ENCODE measurements at regions not wholly inside any gene's neighbourhood (a gene's known extent, or its start where the extent isn't known, plus 50 kb on each side); places are given as distances from the start of the nearest gene placed in this dataset.

DNA sequence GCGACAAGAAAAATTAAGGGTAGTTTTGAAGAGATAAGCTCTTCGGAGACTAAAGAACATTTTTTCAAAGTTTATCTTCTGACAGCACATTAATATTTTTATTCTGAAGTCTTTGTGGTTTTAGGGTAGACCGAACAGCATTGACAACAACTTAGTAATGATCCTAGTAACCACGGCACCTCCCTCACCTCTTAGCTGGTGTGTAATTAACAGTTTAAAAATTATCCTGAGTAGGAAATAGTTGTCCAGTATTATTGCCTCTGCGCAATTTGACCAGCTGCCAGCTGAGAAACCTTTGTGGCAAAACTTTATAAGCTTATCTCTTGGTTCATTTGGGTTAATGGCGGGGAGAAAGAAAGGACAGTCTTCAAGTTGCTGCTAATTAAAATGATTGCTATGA lies 213.6 kb downstream of the CBLL2 start:
- TF ChIP-seq, protein P1, sequence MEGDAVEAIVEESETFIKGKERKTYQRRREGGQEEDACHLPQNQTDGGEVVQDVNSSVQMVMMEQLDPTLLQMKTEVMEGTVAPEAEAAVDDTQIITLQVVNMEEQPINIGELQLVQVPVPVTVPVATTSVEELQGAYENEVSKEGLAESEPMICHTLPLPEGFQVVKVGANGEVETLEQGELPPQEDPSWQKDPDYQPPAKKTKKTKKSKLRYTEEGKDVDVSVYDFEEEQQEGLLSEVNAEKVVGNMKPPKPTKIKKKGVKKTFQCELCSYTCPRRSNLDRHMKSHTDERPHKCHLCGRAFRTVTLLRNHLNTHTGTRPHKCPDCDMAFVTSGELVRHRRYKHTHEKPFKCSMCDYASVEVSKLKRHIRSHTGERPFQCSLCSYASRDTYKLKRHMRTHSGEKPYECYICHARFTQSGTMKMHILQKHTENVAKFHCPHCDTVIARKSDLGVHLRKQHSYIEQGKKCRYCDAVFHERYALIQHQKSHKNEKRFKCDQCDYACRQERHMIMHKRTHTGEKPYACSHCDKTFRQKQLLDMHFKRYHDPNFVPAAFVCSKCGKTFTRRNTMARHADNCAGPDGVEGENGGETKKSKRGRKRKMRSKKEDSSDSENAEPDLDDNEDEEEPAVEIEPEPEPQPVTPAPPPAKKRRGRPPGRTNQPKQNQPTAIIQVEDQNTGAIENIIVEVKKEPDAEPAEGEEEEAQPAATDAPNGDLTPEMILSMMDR (IDR thresholded peaks at IDR 0.05; ENCODE audit: control insufficient read depth, insufficient read depth, low read depth, low read length, missing control alignments), result no peak
- H3K4me3 ChIP-seq (ENCODE audit: control insufficient read depth, low read depth, low read length), result no peak overlapping the region
- DNase-seq (ENCODE audit: low read depth), result no peak

DNA sequence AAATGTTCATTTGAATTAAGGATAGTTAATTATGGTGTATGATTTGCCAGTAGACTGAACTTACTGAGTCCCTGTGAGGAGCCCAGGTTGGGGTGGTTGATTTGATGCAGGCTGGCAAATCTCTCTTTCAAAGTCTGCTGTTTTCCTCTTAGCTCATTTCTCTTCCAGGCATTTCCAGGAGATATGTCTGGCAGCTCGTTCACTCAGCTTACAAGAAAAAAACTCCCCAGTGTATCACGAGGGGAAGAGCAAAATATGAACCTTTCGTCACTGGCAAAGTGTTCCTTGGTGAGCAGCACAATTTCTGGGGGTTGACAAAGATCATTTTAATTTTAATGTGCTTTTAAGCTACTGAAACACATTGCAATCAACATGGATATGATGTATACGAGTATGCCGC lies 244.2 kb downstream of the CBLL2 start:
- no peak for DNase-seq (ENCODE audit: low read depth)
- TF ChIP-seq, protein P1 (IDR thresholded peaks at IDR 0.05; ENCODE audit: control insufficient read depth, insufficient read depth, low read depth, low read length, missing control alignments), result no peak
- H3K4me3 ChIP-seq (ENCODE audit: control insufficient read depth, low read depth, low read length), result no peak overlapping the region

DNA sequence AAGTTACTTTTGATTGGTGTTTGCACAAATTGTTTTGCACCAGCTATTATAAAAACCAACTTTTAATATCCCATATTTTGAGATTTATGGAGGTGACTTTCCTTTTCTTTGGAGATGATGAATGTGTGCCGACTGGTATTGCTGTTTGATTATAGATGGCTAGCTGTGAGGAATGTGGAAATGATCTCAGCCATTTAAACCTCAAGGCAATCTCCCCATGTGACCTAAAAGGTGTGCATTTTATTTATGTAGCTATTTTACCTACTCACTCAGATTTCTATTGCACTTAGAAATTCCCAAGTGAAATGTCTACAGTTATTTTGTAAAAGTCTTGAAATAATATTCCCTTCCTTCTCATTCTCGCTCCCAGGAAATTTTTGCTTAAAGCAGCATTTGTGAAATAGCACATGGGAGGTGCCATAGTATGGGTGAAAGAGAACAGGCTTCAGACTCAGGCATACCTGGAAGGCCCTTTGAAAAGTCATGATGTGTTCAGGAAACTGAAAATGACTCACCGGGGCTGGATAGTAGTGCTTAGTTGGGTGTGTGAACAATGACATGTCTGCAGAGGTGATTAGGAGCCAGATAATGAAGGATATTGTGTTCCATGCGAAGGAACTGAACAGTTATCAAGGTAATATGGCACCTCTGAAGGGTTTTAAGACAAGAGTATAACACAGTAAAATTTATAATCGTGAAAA lies 247.6 kb downstream of the CBLL2 start:
- no peak for DNase-seq (ENCODE audit: low read depth)
- TF ChIP-seq, protein P1 (IDR thresholded peaks at IDR 0.05; ENCODE audit: control insufficient read depth, insufficient read depth, low read depth, low read length, missing control alignments), result no peak
- no peak overlapping the region for H3K4me3 ChIP-seq (ENCODE audit: control insufficient read depth, low read depth, low read length)

DNA sequence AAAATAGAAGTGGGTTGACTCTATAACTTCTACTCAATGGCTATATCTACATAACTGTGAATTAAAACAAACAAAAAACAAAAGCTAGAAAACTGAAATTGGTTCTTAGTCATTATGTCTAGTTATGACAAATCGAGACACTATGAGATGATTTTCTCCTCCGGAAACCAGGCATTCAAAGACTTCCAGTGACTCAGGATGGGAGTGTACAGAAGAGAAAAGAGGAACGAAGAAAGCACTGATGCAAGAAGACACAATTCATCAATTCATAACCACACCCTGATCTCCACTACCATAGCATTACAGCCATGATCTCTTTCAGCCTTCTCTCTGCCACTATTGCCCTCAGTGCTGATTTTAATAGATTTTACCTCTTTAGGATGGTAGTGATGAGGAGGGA lies 253.6 kb downstream of the CBLL2 start:
- no peak overlapping the region for H3K4me3 ChIP-seq (ENCODE audit: control insufficient read depth, low read depth, low read length)
- DNase-seq (ENCODE audit: low read depth), result no peak
- TF ChIP-seq, protein P1 (IDR thresholded peaks at IDR 0.05; ENCODE audit: control insufficient read depth, insufficient read depth, low read depth, low read length, missing control alignments), result no peak

DNA sequence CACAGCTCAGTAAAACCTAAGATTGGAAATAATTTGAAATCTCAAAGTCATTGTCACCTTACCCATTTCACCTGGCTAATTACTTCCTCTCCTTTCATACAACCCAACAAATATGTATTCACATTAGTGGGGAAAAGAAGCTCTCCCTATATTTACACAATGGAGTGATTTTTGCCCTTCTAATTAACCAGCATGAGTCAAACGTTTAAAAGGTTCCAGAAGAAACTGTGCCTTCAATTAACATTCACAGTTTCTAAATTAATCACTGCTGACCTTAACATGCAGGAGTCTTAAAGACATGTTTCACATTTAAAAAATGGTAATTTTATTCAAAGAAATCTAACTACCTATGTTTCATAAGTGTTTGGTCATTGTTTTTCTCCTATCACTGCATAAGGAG lies 254.6 kb downstream of the CBLL2 start:
- no peak for DNase-seq (ENCODE audit: low read depth)
- no peak overlapping the region for H3K4me3 ChIP-seq (ENCODE audit: control insufficient read depth, low read depth, low read length)

DNA sequence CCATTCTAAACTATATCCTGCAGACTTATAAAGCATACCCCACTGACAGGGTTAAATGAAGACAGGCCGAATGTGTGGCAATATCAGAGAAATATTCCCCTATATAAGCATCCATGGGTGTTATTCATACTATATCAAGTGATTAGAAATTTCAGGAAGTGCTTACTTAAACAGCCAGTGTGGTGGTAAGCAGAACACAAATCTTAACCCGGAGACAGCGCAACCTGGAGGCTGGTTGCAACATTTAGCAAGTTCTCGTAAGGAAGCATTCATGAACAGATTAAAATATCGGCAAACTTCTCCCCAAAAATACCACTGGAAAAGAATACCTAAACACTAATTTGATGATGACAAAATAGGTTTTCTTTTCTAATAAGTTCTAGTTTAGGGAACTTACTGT lies 261.2 kb downstream of the CBLL2 start:
- H3K4me3 ChIP-seq (ENCODE audit: control insufficient read depth, low read depth, low read length), result no peak overlapping the region
- no peak for DNase-seq (ENCODE audit: low read depth)
- TF ChIP-seq, protein P1 (IDR thresholded peaks at IDR 0.05; ENCODE audit: control insufficient read depth, insufficient read depth, low read depth, low read length, missing control alignments), result no peak

More for the DNA sequence above, 254.6 kb downstream of the CBLL2 start:
- TF ChIP-seq, protein P1 (IDR thresholded peaks at IDR 0.05; ENCODE audit: control insufficient read depth, insufficient read depth, low read depth, low read length, missing control alignments), result no peak
